HG03354 (cell line): ENCODE measurements at regions not wholly inside any gene's neighbourhood (a gene's known extent, or its start where the extent isn't known, plus 50 kb on each side); places are given as distances from the start of the nearest gene placed in this dataset.

Source experiments
- ATAC-seq: cut with Tn5 transposase; IDR thresholded peaks from one replicate; pipeline ENCODE4 v1.9.1; 2021; ENCODE audit warnings: mild to moderate bottlenecking; ENCODE audit not compliant: unreplicated experiment, poor library complexity, severe bottlenecking

GRCh38 chr15:98131924-98132323 lies 171.4 kb downstream of the ARRDC4 start:
- ATAC-seq: no peak

- ATAC-seq: no peak
These were observed 174.4 kb downstream of the ARRDC4 start for GRCh38 chr15:98134905-98135304.

GRCh38 chr15:98138910-98139309 lies 178.4 kb downstream of the ARRDC4 start:
- ATAC-seq: no peak

- no peak for ATAC-seq
These were observed 178.8 kb downstream of the ARRDC4 start for GRCh38 chr15:98139337-98139736.

GRCh38 chr15:98142572-98142971 lies 182.1 kb downstream of the ARRDC4 start:
- no peak for ATAC-seq

GRCh38 chr15:98143116-98143515 lies 182.6 kb downstream of the ARRDC4 start:
- ATAC-seq: no peak

GRCh38 chr15:98144388-98144787 lies 183.9 kb downstream of the ARRDC4 start:
- no peak for ATAC-seq

GRCh38 chr15:98146031-98146820 lies 185.7 kb downstream of the ARRDC4 start:
- ATAC-seq: no peak

GRCh38 chr15:98147415-98147814 lies 186.9 kb downstream of the ARRDC4 start:
- no peak for ATAC-seq

GRCh38 chr15:98150084-98150483 lies 189.6 kb downstream of the ARRDC4 start:
- no peak for ATAC-seq

- ATAC-seq: no peak
These were observed 190.0 kb downstream of the ARRDC4 start for GRCh38 chr15:98150536-98150935.

GRCh38 chr15:98151096-98151495 lies 190.6 kb downstream of the ARRDC4 start:
- ATAC-seq: no peak

GRCh38 chr15:98152156-98152555 lies 191.7 kb downstream of the ARRDC4 start:
- ATAC-seq: no peak

- ATAC-seq: no peak
These were observed 194.4 kb downstream of the ARRDC4 start for GRCh38 chr15:98154863-98155262.

GRCh38 chr15:98155356-98155755 lies 194.9 kb downstream of the ARRDC4 start:
- ATAC-seq: no peak

GRCh38 chr15:98160236-98160635 lies 199.7 kb downstream of the ARRDC4 start:
- ATAC-seq: peak; percentile 97

- no peak for ATAC-seq
These were observed 203.0 kb downstream of the ARRDC4 start for GRCh38 chr15:98163319-98164045.

- ATAC-seq: no peak
These were observed 204.1 kb downstream of the ARRDC4 start for GRCh38 chr15:98164571-98164970.

GRCh38 chr15:98164986-98165385 lies 204.5 kb downstream of the ARRDC4 start:
- ATAC-seq: no peak

- ATAC-seq: no peak
These were observed 207.3 kb downstream of the ARRDC4 start for GRCh38 chr15:98167722-98168268.

GRCh38 chr15:98169551-98169950 lies 209.0 kb downstream of the ARRDC4 start:
- ATAC-seq: no peak
